Sigmoid colon (tissue), 4 donors: ENCODE measurements at regions not wholly inside any gene's neighbourhood (a gene's known extent, or its start where the extent isn't known, plus 50 kb on each side); places are given as distances from the start of the nearest gene placed in this dataset.

Experiments
- EP300 ChIP-seq, 4 donors: sonication (generic); formaldehyde crosslinking; IDR thresholded peaks; one replicate each; pipeline ENCODE4 v1.6.1; 2017; ENCODE audit warnings: antibody characterized with exemption in 4 of 4
- POLR2A ChIP-seq, 2 donors: fragments of 450-650 bp; IDR thresholded peaks; one replicate each; pipeline ENCODE4 v1.6.1; 2016; ENCODE audit warnings: antibody characterized with exemption in 2 of 2, mild to moderate bottlenecking in 2 of 2, moderate library complexity in 2 of 2
- POLR2AphosphoS5 ChIP-seq, 4 donors: sonication (generic); formaldehyde crosslinking; IDR thresholded peaks; one replicate each; pipeline ENCODE4 v1.6.1; 2017; ENCODE audit warnings: antibody characterized with exemption in 4 of 4
- TF ChIP-seq, protein P1 (sequence below), 4 experiments: fragments of 450-650 bp in 3 of 4; fragments of 200-600 bp in 1 of 4; IDR thresholded peaks; one replicate each; pipeline ENCODE4 v1.5.1; 2016 to 2019; ENCODE audit warnings: antibody characterized with exemption in 4 of 4, mild to moderate bottlenecking in 3 of 4, moderate library complexity in 2 of 4

DNA sequence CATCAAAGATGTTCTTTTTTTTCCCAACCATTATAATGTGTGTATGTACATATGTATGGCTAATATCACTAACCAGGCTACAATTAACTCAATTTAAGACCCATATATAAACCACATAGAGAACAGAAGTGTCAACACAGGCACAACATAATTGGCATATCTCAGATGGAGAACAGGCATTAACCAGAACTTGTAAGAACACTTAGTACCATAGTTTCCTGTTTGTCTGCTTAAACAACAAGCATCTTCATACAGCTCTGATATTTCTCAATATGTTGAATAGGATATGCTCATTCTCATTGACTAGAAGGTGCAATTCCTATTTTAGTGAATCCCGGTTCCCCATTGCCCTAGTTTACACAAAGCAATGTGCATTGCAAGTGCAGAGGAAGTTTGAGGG, 116.9 kb upstream of the EDNRB start:
- TF ChIP-seq, protein P1, sequence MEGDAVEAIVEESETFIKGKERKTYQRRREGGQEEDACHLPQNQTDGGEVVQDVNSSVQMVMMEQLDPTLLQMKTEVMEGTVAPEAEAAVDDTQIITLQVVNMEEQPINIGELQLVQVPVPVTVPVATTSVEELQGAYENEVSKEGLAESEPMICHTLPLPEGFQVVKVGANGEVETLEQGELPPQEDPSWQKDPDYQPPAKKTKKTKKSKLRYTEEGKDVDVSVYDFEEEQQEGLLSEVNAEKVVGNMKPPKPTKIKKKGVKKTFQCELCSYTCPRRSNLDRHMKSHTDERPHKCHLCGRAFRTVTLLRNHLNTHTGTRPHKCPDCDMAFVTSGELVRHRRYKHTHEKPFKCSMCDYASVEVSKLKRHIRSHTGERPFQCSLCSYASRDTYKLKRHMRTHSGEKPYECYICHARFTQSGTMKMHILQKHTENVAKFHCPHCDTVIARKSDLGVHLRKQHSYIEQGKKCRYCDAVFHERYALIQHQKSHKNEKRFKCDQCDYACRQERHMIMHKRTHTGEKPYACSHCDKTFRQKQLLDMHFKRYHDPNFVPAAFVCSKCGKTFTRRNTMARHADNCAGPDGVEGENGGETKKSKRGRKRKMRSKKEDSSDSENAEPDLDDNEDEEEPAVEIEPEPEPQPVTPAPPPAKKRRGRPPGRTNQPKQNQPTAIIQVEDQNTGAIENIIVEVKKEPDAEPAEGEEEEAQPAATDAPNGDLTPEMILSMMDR (IDR thresholded peaks at IDR 0.05): no peak
- TF ChIP-seq POLR2A (IDR thresholded peaks at IDR 0.05): no peak
- TF ChIP-seq POLR2AphosphoS5 (IDR thresholded peaks at IDR 0.05): no peak
- TF ChIP-seq EP300 (IDR thresholded peaks at IDR 0.05): no peak
